GM19351 (cell line): ENCODE measurements at regions not wholly inside any gene's neighbourhood (a gene's known extent, or its start where the extent isn't known, plus 50 kb on each side); places are given as distances from the start of the nearest gene placed in this dataset.
"Not testable (repeated sequence)": the region's sequence is repeated elsewhere in the genome, so short reads cannot be mapped to it uniquely, and the experiment has no call there.

Experiments used
- ATAC-seq: cut with Tn5 transposase; IDR thresholded peaks from one replicate; pipeline ENCODE4 v1.9.1; 2021; ENCODE audit warnings: mild to moderate bottlenecking, moderate library complexity; ENCODE audit not compliant: unreplicated experiment

GRCh38 chr14:86943391-86944365 lies 1049.3 kb downstream of the GALC start:
- no peak for ATAC-seq

- no peak for ATAC-seq
Measured at GRCh38 chr14:86942936-86943335, 1050.0 kb downstream of the GALC start.

- no peak for ATAC-seq
Measured at GRCh38 chr14:86940106-86940505, 1052.9 kb downstream of the GALC start.

- ATAC-seq, result no peak
Measured at GRCh38 chr14:86938320-86938719, 1054.7 kb downstream of the GALC start.

- no peak for ATAC-seq
Measured at GRCh38 chr14:86936556-86936955, 1056.4 kb downstream of the GALC start.

- no peak for ATAC-seq
Measured at GRCh38 chr14:86935241-86935885, 1057.6 kb downstream of the GALC start.

GRCh38 chr14:86933958-86934595 lies 1058.9 kb downstream of the GALC start:
- ATAC-seq, result no peak

- no peak for ATAC-seq
Measured at GRCh38 chr14:86933460-86933859, 1059.5 kb downstream of the GALC start.

GRCh38 chr14:86915406-86915805 lies 1077.6 kb downstream of the GALC start:
- ATAC-seq, result no peak

- no peak for ATAC-seq
Measured at GRCh38 chr14:86912709-86913108, 1080.3 kb downstream of the GALC start.

- no peak for ATAC-seq
Measured at GRCh38 chr14:86911486-86911885, 1081.5 kb downstream of the GALC start.

GRCh38 chr14:86905386-86905926 lies 1087.5 kb downstream of the GALC start:
- ATAC-seq, result not testable (repeated sequence)

GRCh38 chr14:86902176-86902950 lies 1090.6 kb downstream of the GALC start:
- no peak for ATAC-seq

- no peak for ATAC-seq
Measured at GRCh38 chr14:86897704-86898513, 1095.1 kb downstream of the GALC start.

GRCh38 chr14:86897224-86897623 lies 1095.8 kb downstream of the GALC start:
- no peak for ATAC-seq

- no peak for ATAC-seq
Measured at GRCh38 chr14:86896701-86897100, 1096.3 kb downstream of the GALC start.

- ATAC-seq, result no peak
Measured at GRCh38 chr14:86892152-86892956, 1100.6 kb downstream of the GALC start.

- no peak for ATAC-seq
Measured at GRCh38 chr14:86885280-86885679, 1107.7 kb downstream of the GALC start.

- no peak for ATAC-seq
Measured at GRCh38 chr14:86884498-86884897, 1108.5 kb downstream of the GALC start.
